HEK293 (cell line): ENCODE measurements at regions not wholly inside any gene's neighbourhood (a gene's known extent, or its start where the extent isn't known, plus 50 kb on each side); places are given as distances from the start of the nearest gene placed in this dataset.

Experiments
- CTCF ChIA-PET: fragments of 350-600 bp; formaldehyde crosslinking; extraction: SDS; loops from one replicate; lab custom pipeline; 2021; ENCODE audit warnings: antibody characterized with exemption; lab: Yijun Ruan, JAX
- POLR2A ChIA-PET: fragments of 300-600 bp; formaldehyde crosslinking; extraction: SDS; loops from one replicate; lab custom pipeline; 2020; ENCODE audit warnings: antibody characterized with exemption, inconsistent platforms; lab: Yijun Ruan, JAX
- H3K27ac ChIP-seq: fragments of 200-500 bp; sonication (Bioruptor generic); 2 replicates; pipeline ENCODE4 v1.5.1; 2014; ENCODE audit warnings: low read depth, low read length, control low read depth, inconsistent platforms; ENCODE audit errors: extremely low read depth
- H3K36me3 ChIP-seq, 2 experiments: fragments of 200-500 bp in 1 of 2; sonication (Bioruptor generic) in 1 of 2; 1 replicate in 1 of 2; 2 replicates in 1 of 2; pipeline ENCODE4 v1.5.1; 2014 to 2017; ENCODE audit warnings: inconsistent platforms in 2 of 2, low read length in 2 of 2; ENCODE audit not compliant: control insufficient read depth in 2 of 2, insufficient read depth in 1 of 2
- H3K4me1 ChIP-seq: fragments of 200-500 bp; sonication (Bioruptor generic); 2 replicates; pipeline ENCODE4 v1.5.1; 2014; ENCODE audit warnings: mild to moderate bottlenecking, low read length, inconsistent platforms; ENCODE audit not compliant: control insufficient read depth, insufficient read depth
- H3K4me3 ChIP-seq: 2 replicates; pipeline ENCODE4 v1.5.1; 2011; ENCODE audit warnings: low read depth, mild to moderate bottlenecking, control low read depth, low read length, moderate library complexity
- H3K9me3 ChIP-seq: fragments of 200-500 bp; sonication (Bioruptor generic); 2 replicates; pipeline ENCODE4 v1.5.1; 2014; ENCODE audit warnings: low read depth, low read length, inconsistent platforms; ENCODE audit not compliant: control insufficient read depth, insufficient read depth
- BCL11A ChIP-seq: fragments of 450-650 bp; formaldehyde crosslinking; IDR thresholded peaks from 2 replicates; pipeline ENCODE4 v1.5.1; 2016; ENCODE audit warnings: low read depth, missing biosample characterization, missing genetic modification characterization
- FEZF1 ChIP-seq: fragments of 450-650 bp; formaldehyde crosslinking; IDR thresholded peaks from 2 replicates; pipeline ENCODE4 v1.5.1; 2016; ENCODE audit warnings: missing biosample characterization, missing genetic modification characterization
- GLI2 ChIP-seq: fragments of 450-650 bp; formaldehyde crosslinking; IDR thresholded peaks from 2 replicates; pipeline ENCODE4; 2017; ENCODE audit warnings: missing biosample characterization, missing genetic modification characterization, low read depth, borderline replicate concordance
- MZF1 ChIP-seq: fragments of 450-650 bp; formaldehyde crosslinking; IDR thresholded peaks from 2 replicates; pipeline ENCODE4 v1.5.1; 2017; ENCODE audit warnings: missing biosample characterization, missing genetic modification characterization, borderline replicate concordance
- OSR2 ChIP-seq: fragments of 450-650 bp; formaldehyde crosslinking; IDR thresholded peaks from 2 replicates; pipeline ENCODE4 v1.5.1; 2016; ENCODE audit warnings: missing biosample characterization, missing genetic modification characterization
- SALL2 ChIP-seq: fragments of 450-650 bp; formaldehyde crosslinking; IDR thresholded peaks from 2 replicates; pipeline ENCODE4 v1.5.0; 2017; ENCODE audit warnings: missing biosample characterization, mild to moderate bottlenecking, missing genetic modification characterization, borderline replicate concordance
- WT1 ChIP-seq: fragments of 450-650 bp; formaldehyde crosslinking; IDR thresholded peaks from 2 replicates; pipeline ENCODE4 v1.5.1; 2016; ENCODE audit warnings: missing biosample characterization, missing genetic modification characterization
- ZBTB10 ChIP-seq: fragments of 450-650 bp; formaldehyde crosslinking; IDR thresholded peaks from 2 replicates; pipeline ENCODE4 v1.5.1; 2016; ENCODE audit warnings: missing biosample characterization, missing genetic modification characterization
- ZFHX2 ChIP-seq: fragments of 450-650 bp; formaldehyde crosslinking; conservative IDR thresholded peaks from 2 replicates; pipeline ENCODE4 v1.5.1; 2016; ENCODE audit warnings: missing biosample characterization, missing genetic modification characterization
- ZIC2 ChIP-seq: fragments of 450-650 bp; formaldehyde crosslinking; IDR thresholded peaks from 2 replicates; pipeline ENCODE4 v1.5.1; 2016; ENCODE audit warnings: missing biosample characterization, missing genetic modification characterization
- ZNF16 ChIP-seq: fragments of 450-650 bp; formaldehyde crosslinking; IDR thresholded peaks from 2 replicates; pipeline ENCODE4 v1.5.1; 2016; ENCODE audit warnings: low read depth, missing biosample characterization, missing genetic modification characterization
- ZNF169 ChIP-seq: fragments of 450-650 bp; formaldehyde crosslinking; IDR thresholded peaks from 2 replicates; pipeline ENCODE4 v1.5.1; 2016; ENCODE audit warnings: missing biosample characterization, missing genetic modification characterization
- ZNF211 ChIP-seq: fragments of 450-650 bp; formaldehyde crosslinking; IDR thresholded peaks from 2 replicates; pipeline ENCODE4 v1.5.1; 2016; ENCODE audit warnings: low read depth, missing biosample characterization, missing genetic modification characterization
- ZNF23 ChIP-seq: fragments of 450-650 bp; formaldehyde crosslinking; IDR thresholded peaks from 2 replicates; pipeline ENCODE4 v1.5.1; 2016; ENCODE audit warnings: missing biosample characterization, missing genetic modification characterization, borderline replicate concordance
- ZNF341 ChIP-seq: fragments of 450-650 bp; formaldehyde crosslinking; IDR thresholded peaks from 2 replicates; pipeline ENCODE4; 2016; ENCODE audit warnings: low read depth, missing biosample characterization, missing genetic modification characterization
- ZNF350 ChIP-seq: fragments of 450-650 bp; formaldehyde crosslinking; IDR thresholded peaks from 2 replicates; pipeline ENCODE4 v1.5.0; 2017; ENCODE audit warnings: missing biosample characterization, mild to moderate bottlenecking, missing genetic modification characterization
- ZNF561 ChIP-seq: fragments of 450-650 bp; IDR thresholded peaks from 2 replicates; pipeline ENCODE4 v1.5.1; 2018; ENCODE audit warnings: missing biosample characterization, missing genetic modification characterization, borderline replicate concordance
- ZNF610 ChIP-seq: fragments of 450-650 bp; formaldehyde crosslinking; IDR thresholded peaks from 2 replicates; pipeline ENCODE4 v1.5.1; 2016; ENCODE audit warnings: missing biosample characterization, missing genetic modification characterization, borderline replicate concordance
- ZNF621 ChIP-seq: fragments of 450-650 bp; formaldehyde crosslinking; IDR thresholded peaks from 2 replicates; pipeline ENCODE4 v1.5.1; 2017; ENCODE audit warnings: missing biosample characterization, missing genetic modification characterization
- ZNF624 ChIP-seq: fragments of 450-650 bp; formaldehyde crosslinking; IDR thresholded peaks from 2 replicates; pipeline ENCODE4 v1.5.1; 2017; ENCODE audit warnings: missing biosample characterization, missing genetic modification characterization
- ZNF830 ChIP-seq: fragments of 450-650 bp; IDR thresholded peaks from 2 replicates; pipeline ENCODE4 v1.5.0; 2018; ENCODE audit warnings: missing biosample characterization, missing genetic modification characterization, low read depth, mild to moderate bottlenecking, moderate library complexity
- TF ChIP-seq, protein P1 (sequence below): fragments of 450-650 bp; formaldehyde crosslinking; IDR thresholded peaks from 2 replicates; pipeline ENCODE4 v1.5.1; 2017; ENCODE audit warnings: missing biosample characterization, missing genetic modification characterization
- TF ChIP-seq, protein P2 (sequence below): fragments of 450-650 bp; formaldehyde crosslinking; optimal IDR thresholded peaks from 2 replicates; pipeline ENCODE3; 2016; ENCODE audit warnings: missing biosample characterization, mild to moderate bottlenecking, missing genetic modification characterization

- no peak for TF ChIP-seq ZBTB10
- TF ChIP-seq ZIC2, result 0 out of 2 replicates have a peak, but pooled peaks have one; percentile 20
- TF ChIP-seq WT1 (tag by site-specific recombination), result no peak
- no peak for TF ChIP-seq ZNF23 (tag by site-specific recombination)
- TF ChIP-seq ZNF16 (tag by site-specific recombination), result no peak
- peak; percentile 72 for TF ChIP-seq OSR2 (tag by site-specific recombination)
- peak; percentile 24; the same call in 1 of the 2 replicates for TF ChIP-seq MZF1 (tag by site-specific recombination)
- TF ChIP-seq ZNF211 (tag by site-specific recombination), result no peak
- no peak for TF ChIP-seq ZNF830 (tag by site-specific recombination)
- TF ChIP-seq, protein P1, sequence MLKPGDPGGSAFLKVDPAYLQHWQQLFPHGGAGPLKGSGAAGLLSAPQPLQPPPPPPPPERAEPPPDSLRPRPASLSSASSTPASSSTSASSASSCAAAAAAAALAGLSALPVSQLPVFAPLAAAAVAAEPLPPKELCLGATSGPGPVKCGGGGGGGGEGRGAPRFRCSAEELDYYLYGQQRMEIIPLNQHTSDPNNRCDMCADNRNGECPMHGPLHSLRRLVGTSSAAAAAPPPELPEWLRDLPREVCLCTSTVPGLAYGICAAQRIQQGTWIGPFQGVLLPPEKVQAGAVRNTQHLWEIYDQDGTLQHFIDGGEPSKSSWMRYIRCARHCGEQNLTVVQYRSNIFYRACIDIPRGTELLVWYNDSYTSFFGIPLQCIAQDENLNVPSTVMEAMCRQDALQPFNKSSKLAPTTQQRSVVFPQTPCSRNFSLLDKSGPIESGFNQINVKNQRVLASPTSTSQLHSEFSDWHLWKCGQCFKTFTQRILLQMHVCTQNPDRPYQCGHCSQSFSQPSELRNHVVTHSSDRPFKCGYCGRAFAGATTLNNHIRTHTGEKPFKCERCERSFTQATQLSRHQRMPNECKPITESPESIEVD (tag by site-specific recombination), result peak; percentile 92
- peak; percentile 47; the same call in 1 of the 2 replicates for TF ChIP-seq FEZF1 (tag by site-specific recombination)
- no peak for TF ChIP-seq ZNF621 (tag by site-specific recombination)
- TF ChIP-seq, protein P2, sequence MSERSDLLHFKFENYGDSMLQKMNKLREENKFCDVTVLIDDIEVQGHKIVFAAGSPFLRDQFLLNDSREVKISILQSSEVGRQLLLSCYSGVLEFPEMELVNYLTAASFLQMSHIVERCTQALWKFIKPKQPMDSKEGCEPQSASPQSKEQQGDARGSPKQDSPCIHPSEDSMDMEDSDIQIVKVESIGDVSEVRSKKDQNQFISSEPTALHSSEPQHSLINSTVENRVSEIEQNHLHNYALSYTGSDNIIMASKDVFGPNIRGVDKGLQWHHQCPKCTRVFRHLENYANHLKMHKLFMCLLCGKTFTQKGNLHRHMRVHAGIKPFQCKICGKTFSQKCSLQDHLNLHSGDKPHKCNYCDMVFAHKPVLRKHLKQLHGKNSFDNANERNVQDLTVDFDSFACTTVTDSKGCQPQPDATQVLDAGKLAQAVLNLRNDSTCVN (tag by site-specific recombination), result no peak
- TF ChIP-seq ZNF169 (tag by site-specific recombination), result no peak
These were observed 98.5 kb upstream of the TMCC3 start (continued) for GRCh38 chr12:94748726-94749421.

DNA sequence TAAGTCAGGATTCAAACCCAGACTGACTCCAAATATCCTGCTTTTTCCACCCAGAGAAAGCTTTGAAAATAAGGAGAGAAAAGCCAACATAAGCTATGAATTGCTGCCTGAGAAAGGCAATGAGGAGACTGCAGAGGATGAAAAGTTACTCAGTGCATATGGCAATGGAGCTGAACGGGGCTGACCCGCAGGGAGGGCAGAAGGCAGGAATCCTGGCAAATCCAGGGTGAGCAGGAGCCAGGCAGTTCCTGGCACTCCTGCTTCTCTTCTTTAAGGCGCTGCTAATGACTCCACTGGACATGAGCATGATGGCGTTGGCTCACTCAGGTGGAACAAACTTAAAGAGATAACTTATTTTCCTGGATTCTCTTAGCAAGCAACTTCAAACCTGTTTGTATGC is 95.2 kb upstream of the TMCC3 start:
- TF ChIP-seq BCL11A, result no peak
- POLR2A ChIA-PET, result no interaction called here
- H3K4me1 ChIP-seq, result 0 out of 2 replicates have a peak, but pooled peaks cover 3% of the 10 kb centered on the region
- CTCF ChIA-PET, result interaction anchor here (0.6 kb wide), 1 partner anchor 200 kb away, joined by 3 read pairs; no protein-coding TSS in a partner anchor
- no peaks in the 10 kb centered on the region for H3K36me3 ChIP-seq
- H3K27ac ChIP-seq, result no peak overlapping the region
- no peak overlapping the region for H3K4me3 ChIP-seq
- no peaks in the 10 kb centered on the region for H3K9me3 ChIP-seq

DNA sequence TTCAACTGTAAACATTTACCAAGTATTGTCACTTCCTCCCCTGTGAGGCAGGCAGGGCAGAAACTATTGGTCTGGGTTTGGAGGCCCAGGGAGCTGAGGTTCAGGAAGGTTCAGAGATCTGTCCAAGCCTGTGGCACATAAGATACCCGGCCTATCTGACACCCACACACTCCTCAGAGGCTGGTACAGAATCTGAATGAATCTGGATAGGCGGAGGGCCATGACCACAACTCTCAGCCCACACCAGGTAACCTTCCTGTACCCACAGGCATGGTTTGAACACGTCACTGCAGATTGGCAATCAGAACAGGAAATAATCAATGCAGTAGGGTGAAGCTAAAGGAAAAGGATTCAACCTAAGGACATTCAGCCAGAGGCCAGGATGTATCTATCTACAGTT is 92.8 kb upstream of the TMCC3 start:
- no peak overlapping the region for H3K27ac ChIP-seq
- CTCF ChIA-PET, result no interaction called here
- H3K36me3 ChIP-seq, result no peaks in the 10 kb centered on the region
- H3K4me3 ChIP-seq, result no peak overlapping the region
- POLR2A ChIA-PET, result no interaction called here
- no peaks in the 10 kb centered on the region for H3K4me1 ChIP-seq
- TF ChIP-seq SALL2 (tag by site-specific recombination) (no peak), ZNF624 (no peak), GLI2 (tag by site-specific recombination) (no peak), ZNF341 (no peak), ZNF610 (tag by site-specific recombination) (no peak), ZFHX2 (tag by site-specific recombination) (peak; percentile 20), ZNF561 (tag by site-specific recombination) (no peak), BCL11A (no peak), ZNF350 (tag by site-specific recombination) (no peak)
- no peaks in the 10 kb centered on the region for H3K9me3 ChIP-seq
